ENCODE measurements at regions not wholly inside any gene's neighbourhood (a gene's known extent, or its start where the extent isn't known, plus 50 kb on each side); places are given as distances from the start of the nearest gene placed in this dataset.

- no peak for TF ChIP-seq CTCF (IDR thresholded peaks at IDR 0.05)
- no peak for ATAC-seq (ENCODE audit: low FRiP score)
- DNase-seq (ENCODE audit: low spot score), result no peak
These were observed 166.9 kb upstream of the OSR1 start for GRCh38 chr2:19525313-19525712.

GRCh38 chr2:19519045-19519444 is 160.6 kb upstream of the OSR1 start:
- DNase-seq (ENCODE audit: low spot score), result no peak
- TF ChIP-seq CTCF (IDR thresholded peaks at IDR 0.05), result no peak

GRCh38 chr2:19507137-19507536 is 148.7 kb upstream of the OSR1 start:
- DNase-seq (ENCODE audit: low spot score), result no peak
- no peak for ATAC-seq (ENCODE audit: low FRiP score)
- no peak for TF ChIP-seq CTCF (IDR thresholded peaks at IDR 0.05)

More at GRCh38 chr2:19519045-19519444, 160.6 kb upstream of the OSR1 start:
- ATAC-seq (ENCODE audit: low FRiP score), result no peak

GRCh38 chr2:19505199-19506136 is 147.0 kb upstream of the OSR1 start:
- ATAC-seq (ENCODE audit: low FRiP score), result no peak
- no peak for TF ChIP-seq CTCF (IDR thresholded peaks at IDR 0.05)

GRCh38 chr2:19504400-19505198 is 146.2 kb upstream of the OSR1 start:
- DNase-seq (ENCODE audit: low spot score) (no peak), ATAC-seq (ENCODE audit: low FRiP score) (no peak)
- no peak for TF ChIP-seq CTCF (IDR thresholded peaks at IDR 0.05)

More at GRCh38 chr2:19505199-19506136, 147.0 kb upstream of the OSR1 start:
- no peak for DNase-seq (ENCODE audit: low spot score)

- no peak for ATAC-seq (ENCODE audit: low FRiP score)
- no peak for DNase-seq (ENCODE audit: low spot score)
- TF ChIP-seq CTCF (IDR thresholded peaks at IDR 0.05), result no peak
These were observed 145.5 kb upstream of the OSR1 start for GRCh38 chr2:19503915-19504314.

Data from omental fat pad (tissue), 3 donors.